Thoracic aorta (tissue), 2 donors: ENCODE measurements at regions not wholly inside any gene's neighbourhood (a gene's known extent, or its start where the extent isn't known, plus 50 kb on each side); places are given as distances from the start of the nearest gene placed in this dataset.

Source experiments
- ATAC-seq: fragments of 150-250 bp; one replicate; pipeline ENCODE4 v1.8.0; 2017; ENCODE audit warnings: low read depth; ENCODE audit not compliant: insufficient number of reproducible peaks, low FRiP score
- DNase-seq: peaks from one replicate; pipeline ENCODE4 v3.0.0-alpha.2; 2020; ENCODE audit warnings: low spot score
- H3K27ac ChIP-seq, 2 donors: fragments of 200-600 bp; sonication (generic); 1 replicate in 1 of 2; 2 replicates in 1 of 2; pipeline ENCODE4 v1.5.1; 2016; ENCODE audit warnings: mild to moderate bottlenecking in 2 of 2, moderate library complexity in 2 of 2
- H3K27me3 ChIP-seq: fragments of 200-600 bp; sonication (generic); replicated peaks from 2 replicates; pipeline ENCODE4 v1.6.0; 2016; ENCODE audit warnings: mild to moderate bottlenecking; ENCODE audit not compliant: insufficient read depth
- H3K36me3 ChIP-seq: fragments of 200-600 bp; sonication (generic); one replicate; pipeline ENCODE4 v1.5.1; 2016
- H3K4me1 ChIP-seq, 2 donors: fragments of 200-600 bp; sonication (generic); 1 replicate in 1 of 2; 2 replicates in 1 of 2; pipeline versions ENCODE4 v1.5.1 to v1.6.0; 2016; ENCODE audit warnings: low read depth in 2 of 2, mild to moderate bottlenecking in 1 of 2; ENCODE audit not compliant: control insufficient read depth in 1 of 2
- H3K4me3 ChIP-seq: fragments of 200-600 bp; sonication (generic); 2 replicates; pipeline ENCODE4 v1.5.1; 2016; ENCODE audit warnings: mild to moderate bottlenecking
- H3K9me3 ChIP-seq: fragments of 200-600 bp; sonication (generic); 2 replicates; pipeline ENCODE4 v1.5.1; 2016
- TF ChIP-seq, protein P1 (sequence below): fragments of 200-600 bp; sonication (generic); IDR thresholded peaks from one replicate; pipeline ENCODE4 v1.5.1; 2019; ENCODE audit warnings: antibody characterized with exemption

GRCh38 chr2:145548479-145548878 lies 1028.6 kb upstream of the ZEB2 start:
- no peaks in the 10 kb centered on the region for H3K9me3 ChIP-seq
- H3K4me1 ChIP-seq, result no peaks in the 10 kb centered on the region
- TF ChIP-seq, protein P1, sequence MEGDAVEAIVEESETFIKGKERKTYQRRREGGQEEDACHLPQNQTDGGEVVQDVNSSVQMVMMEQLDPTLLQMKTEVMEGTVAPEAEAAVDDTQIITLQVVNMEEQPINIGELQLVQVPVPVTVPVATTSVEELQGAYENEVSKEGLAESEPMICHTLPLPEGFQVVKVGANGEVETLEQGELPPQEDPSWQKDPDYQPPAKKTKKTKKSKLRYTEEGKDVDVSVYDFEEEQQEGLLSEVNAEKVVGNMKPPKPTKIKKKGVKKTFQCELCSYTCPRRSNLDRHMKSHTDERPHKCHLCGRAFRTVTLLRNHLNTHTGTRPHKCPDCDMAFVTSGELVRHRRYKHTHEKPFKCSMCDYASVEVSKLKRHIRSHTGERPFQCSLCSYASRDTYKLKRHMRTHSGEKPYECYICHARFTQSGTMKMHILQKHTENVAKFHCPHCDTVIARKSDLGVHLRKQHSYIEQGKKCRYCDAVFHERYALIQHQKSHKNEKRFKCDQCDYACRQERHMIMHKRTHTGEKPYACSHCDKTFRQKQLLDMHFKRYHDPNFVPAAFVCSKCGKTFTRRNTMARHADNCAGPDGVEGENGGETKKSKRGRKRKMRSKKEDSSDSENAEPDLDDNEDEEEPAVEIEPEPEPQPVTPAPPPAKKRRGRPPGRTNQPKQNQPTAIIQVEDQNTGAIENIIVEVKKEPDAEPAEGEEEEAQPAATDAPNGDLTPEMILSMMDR, result no peak
- no peak for ATAC-seq
- H3K27ac ChIP-seq, result no peak overlapping the region
- no peak for DNase-seq
- H3K4me3 ChIP-seq, result no peak overlapping the region
- H3K27me3 ChIP-seq, result no peaks in the 10 kb centered on the region
- H3K36me3 ChIP-seq, result no peaks in the 10 kb centered on the region

GRCh38 chr2:145547620-145548019 lies 1027.7 kb upstream of the ZEB2 start:
- ATAC-seq (no peak), DNase-seq (no peak)
- H3K27ac ChIP-seq, result no peak overlapping the region
- no peaks in the 10 kb centered on the region for H3K36me3 ChIP-seq
- no peaks in the 10 kb centered on the region for H3K27me3 ChIP-seq
- no peaks in the 10 kb centered on the region for H3K9me3 ChIP-seq
- H3K4me3 ChIP-seq, result no peak overlapping the region
- no peaks in the 10 kb centered on the region for H3K4me1 ChIP-seq
- TF ChIP-seq, protein P1, result no peak

GRCh38 chr2:145546091-145546490 lies 1026.2 kb upstream of the ZEB2 start:
- Histone ChIP-seq H3K4me1 (no peaks in the 10 kb centered on the region), H3K9me3 (no peaks in the 10 kb centered on the region), H3K27me3 (no peaks in the 10 kb centered on the region), H3K36me3 (no peaks in the 10 kb centered on the region), H3K4me3 (no peak overlapping the region), H3K27ac (no peak overlapping the region)
- TF ChIP-seq, protein P1, result no peak
- DNase-seq (no peak), ATAC-seq (no peak)

DNA sequence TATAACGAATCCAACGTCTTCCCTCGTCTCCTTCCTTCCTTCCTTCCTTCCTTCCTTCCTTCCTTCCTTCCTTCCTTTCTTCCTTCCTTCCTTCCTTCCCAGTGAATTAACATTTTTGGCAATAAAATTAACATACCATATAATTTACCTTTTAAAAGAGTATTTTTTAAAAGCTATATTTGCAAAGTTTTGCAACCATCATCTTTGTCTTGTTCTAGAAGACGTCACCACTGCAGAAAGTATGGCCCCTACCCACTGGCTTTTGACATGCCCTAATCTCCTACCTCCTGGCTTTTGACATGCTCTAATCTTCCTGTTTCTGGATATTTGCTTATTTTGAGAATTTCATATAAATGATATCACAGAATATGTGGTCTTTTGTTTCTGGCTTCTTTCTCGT lies 1023.9 kb upstream of the ZEB2 start:
- TF ChIP-seq, protein P1, result no peak
- Histone ChIP-seq H3K4me1 (peaks cover 0 to 5% of the 10 kb centered on the region in 2 donors), H3K27me3 (no peaks in the 10 kb centered on the region), H3K36me3 (no peaks in the 10 kb centered on the region), H3K27ac (no peak overlapping the region), H3K4me3 (no peak overlapping the region), H3K9me3 (no peaks in the 10 kb centered on the region)
- ATAC-seq, result no peak
- DNase-seq, result no peak

DNA sequence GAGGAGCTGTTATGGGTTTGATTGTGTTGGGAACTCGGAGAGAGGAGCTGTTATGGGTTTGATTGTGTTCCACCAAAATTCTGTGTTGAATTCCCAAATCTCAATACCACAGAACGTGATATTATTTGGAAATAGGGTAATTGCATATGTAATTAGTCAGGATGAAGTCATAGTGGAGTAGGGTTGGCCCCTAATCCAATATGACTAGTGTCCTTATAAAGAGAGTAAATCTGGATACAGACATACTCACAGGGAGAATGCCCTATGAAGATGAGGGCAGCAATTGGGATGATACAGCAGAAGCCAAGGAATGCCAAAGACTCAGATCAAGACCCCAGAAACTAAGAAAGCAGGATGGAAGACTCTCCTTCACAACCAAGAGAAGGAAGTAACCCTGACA lies 1023.2 kb upstream of the ZEB2 start:
- H3K4me1 ChIP-seq, result peaks cover 2 to 9% of the 10 kb centered on the region in 2 donors
- H3K27ac ChIP-seq, result no peak overlapping the region
- DNase-seq (no peak), ATAC-seq (no peak)
- TF ChIP-seq, protein P1, result no peak
- H3K9me3 ChIP-seq, result no peaks in the 10 kb centered on the region
- no peak overlapping the region for H3K4me3 ChIP-seq
- no peaks in the 10 kb centered on the region for H3K36me3 ChIP-seq
- H3K27me3 ChIP-seq, result no peaks in the 10 kb centered on the region
